Prostate gland (tissue), 2 donors: ENCODE measurements at regions not wholly inside any gene's neighbourhood (a gene's known extent, or its start where the extent isn't known, plus 50 kb on each side); places are given as distances from the start of the nearest gene placed in this dataset.

ENCODE experiments used
- CTCF ChIP-seq, 4 experiments: fragments of 200-600 bp in 2 of 4; fragments of 450-650 bp in 2 of 4; sonication (generic) in 2 of 4; IDR thresholded peaks; 1 replicate in 3 of 4; 2 replicates in 1 of 4; pipeline ENCODE4 v1.5.1; 2016 to 2019; ENCODE audit warnings: antibody characterized with exemption in 4 of 4, mild to moderate bottlenecking in 2 of 4, moderate library complexity in 2 of 4
- POLR2A ChIP-seq: fragments of 450-650 bp; IDR thresholded peaks from one replicate; pipeline ENCODE4 v1.6.1; 2016; ENCODE audit warnings: antibody characterized with exemption, mild to moderate bottlenecking

GRCh38 chr1:235923466-235924021, 56.8 kb upstream of the LYST start:
- no peak for TF ChIP-seq POLR2A
- no peak for TF ChIP-seq CTCF (IDR thresholded peaks at IDR 0.05)
